NT2/D1 (cell line): ENCODE measurements at regions not wholly inside any gene's neighbourhood (a gene's known extent, or its start where the extent isn't known, plus 50 kb on each side); places are given as distances from the start of the nearest gene placed in this dataset.
"Not testable (repeated sequence)": the region's sequence is repeated elsewhere in the genome, so short reads cannot be mapped to it uniquely, and the experiment has no call there.

Experiments used
- DNase-seq: peaks from one replicate; pipeline ENCODE4 v3.0.0-alpha.2; 2011; ENCODE audit warnings: low read depth, low spot score
- H3K27me3 ChIP-seq: 2 replicates; pipeline ENCODE4 v1.6.0; 2011; ENCODE audit warnings: mild to moderate bottlenecking; ENCODE audit not compliant: insufficient read length, insufficient read depth
- H3K36me3 ChIP-seq: 2 replicates; pipeline ENCODE4 v1.6.1; 2011; ENCODE audit warnings: mild to moderate bottlenecking, low read length, mixed read lengths; ENCODE audit not compliant: insufficient read depth, insufficient read length
- H3K4me1 ChIP-seq: 2 replicates; pipeline ENCODE4 v1.5.1; 2011; ENCODE audit not compliant: insufficient read depth, insufficient read length
- H3K4me3 ChIP-seq: 2 replicates; pipeline ENCODE4 v1.5.1; 2011; ENCODE audit warnings: low read depth; ENCODE audit not compliant: insufficient read length
- H3K9ac ChIP-seq: 2 replicates; pipeline ENCODE4 v1.6.0; 2011; ENCODE audit warnings: low read depth; ENCODE audit not compliant: insufficient read length
- H3K9me3 ChIP-seq: 2 replicates; pipeline ENCODE4 v1.5.1; 2011; ENCODE audit warnings: mild to moderate bottlenecking, low read length; ENCODE audit not compliant: insufficient read depth
- SUZ12 ChIP-seq: IDR thresholded peaks from 2 replicates; pipeline ENCODE4 v1.6.1; 2011; ENCODE audit not compliant: insufficient read length, insufficient read depth; ENCODE audit errors: extremely low read depth
- YY1 ChIP-seq: IDR thresholded peaks from 2 replicates; pipeline ENCODE4 v1.6.1; 2011; ENCODE audit not compliant: insufficient read length, insufficient read depth
- ZNF274 ChIP-seq: IDR thresholded peaks from 2 replicates; pipeline ENCODE4 v1.6.1; 2011; ENCODE audit warnings: mild to moderate bottlenecking, low read depth, low read length

DNA sequence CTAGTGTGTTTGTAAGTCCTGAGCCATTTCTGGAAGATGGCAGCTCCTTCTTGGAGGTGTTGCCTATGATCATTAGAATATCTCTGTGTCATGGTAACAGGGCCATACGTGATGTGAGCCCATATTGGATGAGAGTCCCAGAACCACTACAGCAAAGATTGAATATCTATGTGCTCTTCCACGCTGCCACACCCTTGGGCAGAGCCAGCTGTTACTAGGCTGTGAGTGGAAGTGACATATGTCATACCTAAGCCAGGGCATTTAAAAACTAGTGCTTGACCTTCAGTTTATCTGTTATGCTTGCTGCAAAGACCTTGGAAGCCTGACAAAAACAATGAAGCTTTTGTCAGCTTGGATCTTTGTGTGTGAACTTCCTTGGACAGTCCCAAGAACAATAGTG lies 495.1 kb upstream of the CCDC196 start:
- Histone ChIP-seq H3K9ac (no peak overlapping the region), H3K27me3 (no peaks in the 10 kb centered on the region), H3K9me3 (no peaks in the 10 kb centered on the region), H3K4me3 (no peak overlapping the region), H3K4me1 (peaks cover 5% of the 10 kb centered on the region), H3K36me3 (no peaks in the 10 kb centered on the region)
- TF ChIP-seq ZNF274 (no peak), YY1 (no peak)
- DNase-seq = no peak

- not testable (repeated sequence) for H3K36me3 ChIP-seq, H3K4me3 ChIP-seq, H3K9ac ChIP-seq, H3K9me3 ChIP-seq, H3K4me1 ChIP-seq, H3K27me3 ChIP-seq, DNase-seq
Observed at GRCh38 chr14:65991935-65992334, 494.2 kb upstream of the CCDC196 start.

GRCh38 chr14:65993103-65993502 lies 493.1 kb upstream of the CCDC196 start:
- Histone ChIP-seq H3K9me3 (no peaks in the 10 kb centered on the region), H3K4me3 (no peak overlapping the region), H3K4me1 (peaks cover 5% of the 10 kb centered on the region), H3K9ac (no peak overlapping the region), H3K27me3 (no peaks in the 10 kb centered on the region), H3K36me3 (no peaks in the 10 kb centered on the region)
- no peak for DNase-seq
- TF ChIP-seq SUZ12 (no peak), ZNF274 (no peak), YY1 (no peak)

DNA sequence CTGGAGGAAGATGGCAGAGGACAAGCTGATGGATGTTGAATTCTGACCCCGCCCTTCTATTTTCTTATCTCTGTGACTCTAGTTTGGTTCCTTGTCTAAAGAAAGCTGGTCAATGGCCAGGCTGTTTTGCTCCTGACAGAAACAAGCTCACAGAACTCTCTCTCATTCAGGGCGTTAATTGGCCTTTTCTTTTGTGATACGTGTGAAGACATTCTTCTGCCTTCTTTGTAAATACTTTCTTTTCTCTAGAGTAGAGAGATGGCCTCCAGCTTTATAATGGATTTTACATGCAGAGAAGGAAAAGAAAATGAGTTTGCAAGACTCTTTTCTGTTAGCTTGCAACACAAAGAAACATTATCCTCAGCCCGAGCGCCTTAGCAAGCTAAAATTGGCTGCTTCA lies 492.2 kb upstream of the CCDC196 start:
- no peaks in the 10 kb centered on the region for H3K27me3 ChIP-seq
- H3K4me3 ChIP-seq = no peak overlapping the region
- TF ChIP-seq YY1 (no peak), SUZ12 (no peak), ZNF274 (no peak)
- H3K9ac ChIP-seq = no peak overlapping the region
- peaks cover 4% of the 10 kb centered on the region; the same call in 1 of the 2 replicates for H3K9me3 ChIP-seq
- DNase-seq = peak; percentile 62
- no peaks in the 10 kb centered on the region for H3K36me3 ChIP-seq
- peaks cover 5% of the 10 kb centered on the region for H3K4me1 ChIP-seq

DNA sequence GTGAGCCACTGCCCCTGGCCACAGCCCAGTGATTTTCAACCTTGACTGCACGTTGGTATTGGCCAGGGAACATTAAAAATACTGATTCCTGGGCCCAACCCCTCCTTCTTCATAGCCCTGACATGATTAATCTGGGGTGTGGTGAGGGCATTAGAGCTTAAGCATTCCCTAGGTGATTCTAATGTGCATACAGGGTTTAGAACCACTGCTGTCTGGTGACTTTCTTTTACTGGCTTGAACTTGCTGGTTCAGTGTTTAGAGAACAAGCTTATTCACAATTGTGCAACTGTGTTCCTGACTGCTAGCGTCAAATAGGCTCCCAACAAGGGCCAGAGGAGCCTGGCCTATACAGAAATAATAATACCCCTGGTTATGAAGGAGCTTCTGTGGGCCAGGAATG lies 488.8 kb upstream of the CCDC196 start:
- Histone ChIP-seq H3K9ac (no peak overlapping the region), H3K4me3 (no peak overlapping the region), H3K4me1 (peaks cover 5% of the 10 kb centered on the region), H3K9me3 (peaks cover 26% of the 10 kb centered on the region), H3K27me3 (no peaks in the 10 kb centered on the region), H3K36me3 (no peaks in the 10 kb centered on the region)
- DNase-seq = no peak
- TF ChIP-seq ZNF274 (no peak), SUZ12 (no peak), YY1 (no peak)

GRCh38 chr14:65999865-66000264 lies 486.3 kb upstream of the CCDC196 start:
- peaks cover 2% of the 10 kb centered on the region for H3K4me1 ChIP-seq
- no peaks in the 10 kb centered on the region for H3K27me3 ChIP-seq
- DNase-seq = no peak
- H3K36me3 ChIP-seq = no peaks in the 10 kb centered on the region
- H3K9ac ChIP-seq = no peak overlapping the region
- TF ChIP-seq YY1 = no peak
- TF ChIP-seq SUZ12 = no peak
- TF ChIP-seq ZNF274 = no peak
- H3K4me3 ChIP-seq = no peak overlapping the region
- H3K9me3 ChIP-seq = peaks cover 26% of the 10 kb centered on the region

DNA sequence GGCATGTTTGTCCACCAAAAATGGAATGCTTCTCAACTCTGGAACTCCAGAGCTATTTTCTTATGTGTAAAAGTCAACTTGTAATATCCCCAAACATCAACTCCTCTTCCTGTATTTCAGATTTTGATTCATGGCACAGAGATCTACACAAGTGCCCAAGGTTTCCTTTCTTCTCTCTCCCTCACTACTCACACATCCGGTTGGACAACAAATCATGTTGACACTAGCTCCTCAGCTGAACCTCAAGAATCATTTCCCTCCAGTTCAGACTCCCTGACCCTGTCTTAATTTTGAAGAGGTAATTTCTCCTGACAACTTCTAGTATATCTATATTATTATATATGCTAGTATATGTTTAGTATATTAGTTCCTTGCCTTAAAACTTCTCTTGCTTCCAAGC lies 485.4 kb upstream of the CCDC196 start:
- Histone ChIP-seq H3K4me1 (peaks cover 2% of the 10 kb centered on the region), H3K4me3 (no peak overlapping the region), H3K9me3 (peaks cover 26% of the 10 kb centered on the region), H3K9ac (no peak overlapping the region), H3K36me3 (no peaks in the 10 kb centered on the region), H3K27me3 (no peaks in the 10 kb centered on the region)
- no peak for DNase-seq
- TF ChIP-seq YY1 (no peak), SUZ12 (no peak), ZNF274 (no peak)

- H3K9ac ChIP-seq = no peak overlapping the region
- H3K36me3 ChIP-seq = no peaks in the 10 kb centered on the region
- H3K4me3 ChIP-seq = no peak overlapping the region
- DNase-seq = no peak
- TF ChIP-seq ZNF274 (no peak), YY1 (no peak), SUZ12 (no peak)
- no peaks in the 10 kb centered on the region for H3K27me3 ChIP-seq
- H3K4me1 ChIP-seq = peaks cover 2% of the 10 kb centered on the region
- peaks cover 26% of the 10 kb centered on the region for H3K9me3 ChIP-seq
Observed at GRCh38 chr14:66001356-66001755, 484.8 kb upstream of the CCDC196 start.
